CD14-positive monocyte (primary cell): ENCODE measurements at regions not wholly inside any gene's neighbourhood (a gene's known extent, or its start where the extent isn't known, plus 50 kb on each side); places are given as distances from the start of the nearest gene placed in this dataset.

Source experiments
- DNase-seq, 3 donors: peaks; one replicate each; pipeline ENCODE4 v3.0.0-alpha.2; 2011 to 2022
- H2AFZ ChIP-seq: 2 replicates; pipeline ENCODE4 v1.6.0; 2012; ENCODE audit warnings: mild to moderate bottlenecking, low read depth, low read length, inconsistent platforms; ENCODE audit not compliant: insufficient read depth, poor library complexity, severe bottlenecking
- H3K27ac ChIP-seq, 2 donors: 1 replicate in 1 of 2; 2 replicates in 1 of 2; pipeline ENCODE4 v1.5.1; 2012 to 2013; ENCODE audit warnings: low read length in 2 of 2, control low read depth in 1 of 2, inconsistent platforms in 1 of 2, low read depth in 1 of 2, mild to moderate bottlenecking in 1 of 2
- H3K27me3 ChIP-seq, 2 donors: one replicate each; pipeline versions ENCODE4 v1.6.0 to v1.6.1; 2011 to 2013; ENCODE audit warnings: low read length in 2 of 2; ENCODE audit not compliant: control insufficient read depth in 2 of 2, insufficient read depth in 2 of 2
- H3K36me3 ChIP-seq, 2 donors: replicated peaks in 1 of 2; 1 replicate in 1 of 2; 2 replicates in 1 of 2; pipeline versions ENCODE4 v1.5.1 to v1.6.1; 2012 to 2013; ENCODE audit warnings: low read length in 2 of 2, control low read depth in 1 of 2, inconsistent platforms in 1 of 2, mild to moderate bottlenecking in 1 of 2; ENCODE audit not compliant: insufficient read depth in 2 of 2, control insufficient read depth in 1 of 2
- H3K4me1 ChIP-seq, 2 donors: 1 replicate in 1 of 2; 2 replicates in 1 of 2; pipeline versions ENCODE4 v1.5.1 to v1.6.1; 2012 to 2013; ENCODE audit warnings: low read length in 2 of 2, control low read depth in 1 of 2, inconsistent platforms in 1 of 2, mild to moderate bottlenecking in 1 of 2, moderate library complexity in 1 of 2; ENCODE audit not compliant: insufficient read depth in 2 of 2, control insufficient read depth in 1 of 2
- H3K4me2 ChIP-seq: replicated peaks from 2 replicates; pipeline ENCODE3; 2012; ENCODE audit warnings: low read length, moderate library complexity, mild to moderate bottlenecking; ENCODE audit not compliant: poor library complexity, severe bottlenecking; ENCODE audit errors: extremely low read depth
- H3K4me3 ChIP-seq, 3 experiments: fragments of 200-600 bp in 1 of 3; sonication (generic) in 1 of 3; replicated peaks in 1 of 3; 1 replicate in 2 of 3; 2 replicates in 1 of 3; pipeline ENCODE4 v1.5.1; 2011 to 2013; ENCODE audit warnings: low read length in 3 of 3, mild to moderate bottlenecking in 3 of 3, control low read depth in 2 of 3, low read depth in 2 of 3, inconsistent platforms in 1 of 3, moderate library complexity in 1 of 3
- H3K79me2 ChIP-seq: 2 replicates; pipeline ENCODE4 v1.6.0; 2012; ENCODE audit warnings: mild to moderate bottlenecking, control low read depth, inconsistent platforms, low read length, moderate library complexity; ENCODE audit not compliant: insufficient read depth
- H3K9ac ChIP-seq: 2 replicates; pipeline ENCODE4 v1.6.0; 2017; ENCODE audit warnings: low read length, mild to moderate bottlenecking; ENCODE audit not compliant: insufficient read depth, poor library complexity, severe bottlenecking
- H3K9me3 ChIP-seq, 2 donors: replicated peaks in 1 of 2; 1 replicate in 1 of 2; 2 replicates in 1 of 2; pipeline versions ENCODE4 v1.5.1 to v1.6.1; 2012 to 2013; ENCODE audit warnings: low read length in 2 of 2, control low read depth in 1 of 2; ENCODE audit not compliant: control insufficient read depth in 1 of 2, insufficient read depth in 1 of 2
- H4K20me1 ChIP-seq: 2 replicates; pipeline ENCODE4 v1.6.0; 2012; ENCODE audit warnings: mild to moderate bottlenecking, low read length, control low read depth, moderate library complexity; ENCODE audit not compliant: insufficient read depth
- H3K27ac Mint-ChIP-seq, 7 donors: one replicate each; pipeline ENCODE4 v1.8.0; 2020; ENCODE audit warnings: mild to moderate bottlenecking in 7 of 7, mixed read lengths in 7 of 7, moderate library complexity in 6 of 7, inconsistent platforms in 2 of 7
- H3K27me3 Mint-ChIP-seq, 3 donors: one replicate each; pipeline ENCODE4 v1.8.0; 2021 to 2022; ENCODE audit warnings: low read depth in 3 of 3, mild to moderate bottlenecking in 3 of 3, mixed read lengths in 3 of 3, moderate library complexity in 3 of 3, inconsistent platforms in 1 of 3
- H3K36me3 Mint-ChIP-seq, 2 donors: one replicate each; pipeline ENCODE4 v1.8.0; 2020; ENCODE audit warnings: mixed read lengths in 2 of 2, inconsistent platforms in 1 of 2, mild to moderate bottlenecking in 1 of 2
- H3K4me1 Mint-ChIP-seq: one replicate; pipeline ENCODE4 v1.8.0; 2020; ENCODE audit warnings: mild to moderate bottlenecking, mixed read lengths
- H3K4me3 Mint-ChIP-seq, 2 donors: one replicate each; pipeline ENCODE4 v1.8.0; 2020; ENCODE audit warnings: mild to moderate bottlenecking in 2 of 2, mixed read lengths in 2 of 2, moderate library complexity in 1 of 2
- H3K9me3 Mint-ChIP-seq, 7 donors: one replicate each; pipeline ENCODE4 v1.8.0; 2020 to 2022; ENCODE audit warnings: mixed read lengths in 7 of 7, mild to moderate bottlenecking in 6 of 7, moderate library complexity in 6 of 7, inconsistent platforms in 2 of 7
- CTCF ChIP-seq: fragments of 200-600 bp; IDR thresholded peaks from one replicate; pipeline ENCODE4 v1.8.0; 2022; ENCODE audit warnings: antibody characterized with exemption, mild to moderate bottlenecking
- WGBS: methylation state at CpG from one replicate; pipeline ENCODE4 v1.1.5; 2013; ENCODE audit warnings: missing lambda C conversion rate; ENCODE audit not compliant: insufficient coverage; 5-methylcytosine and 5-hydroxymethylcytosine counted together
- intact Hi-C, 2 donors: fragments of 100-400 bp; cut with micrococcal nuclease; formaldehyde crosslinking; loops; one replicate each; pipeline versions ENCODE4 v1.15.0 to v1.15.1; 2023

GRCh38 chr5:57725658-57726504 lies 243.3 kb upstream of the ACTBL2 start:
- no peaks in the 10 kb centered on the region for H3K4me1 Mint-ChIP-seq
- no peaks in the 10 kb centered on the region for H3K36me3 Mint-ChIP-seq
- intact Hi-C loops: no loop called here
- no peak overlapping the region for H3K27ac Mint-ChIP-seq
- no peaks in the 10 kb centered on the region for H3K9me3 ChIP-seq
- no peak overlapping the region for H2AFZ ChIP-seq
- H3K4me3 Mint-ChIP-seq: no peak overlapping the region
- WGBS: 68% methylated on average over 5 of the region's 7 CpGs
- H4K20me1 ChIP-seq: no peaks in the 10 kb centered on the region
- H3K9me3 Mint-ChIP-seq: peaks cover 0 to 3% (median 0%) of the 10 kb centered on the region in 7 donors
- H3K36me3 ChIP-seq: no peaks in the 10 kb centered on the region
- H3K79me2 ChIP-seq: no peaks in the 10 kb centered on the region
- no peak for DNase-seq
- no peaks in the 10 kb centered on the region for H3K27me3 ChIP-seq
- no peak overlapping the region for H3K27ac ChIP-seq
- H3K9ac ChIP-seq: no peak overlapping the region
- no peak overlapping the region for H3K4me3 ChIP-seq
- TF ChIP-seq CTCF: no peak
- H3K27me3 Mint-ChIP-seq: peaks cover 0 to 2% (median 0%) of the 10 kb centered on the region in 3 donors
- no peaks in the 10 kb centered on the region for H3K4me1 ChIP-seq
- H3K4me2 ChIP-seq: no peak overlapping the region

- Mint-ChIP-seq H3K9me3 (peaks cover 0 to 7% (median 2%) of the 10 kb centered on the region in 7 donors), H3K4me3 (no peak overlapping the region), H3K36me3 (no peaks in the 10 kb centered on the region), H3K27me3 (peaks cover 0 to 3% (median 0%) of the 10 kb centered on the region in 3 donors), H3K27ac (no peak overlapping the region), H3K4me1 (no peaks in the 10 kb centered on the region)
- H3K4me1 ChIP-seq: no peaks in the 10 kb centered on the region
- WGBS: 94% methylated on average over 2 of the region's 2 CpGs
- H3K9ac ChIP-seq: no peak overlapping the region
- H3K4me2 ChIP-seq: no peak overlapping the region
- no peaks in the 10 kb centered on the region for H3K9me3 ChIP-seq
- no peak for DNase-seq
- TF ChIP-seq CTCF: no peak
- intact Hi-C loops: no loop called here
- H4K20me1 ChIP-seq: no peaks in the 10 kb centered on the region
- H3K27me3 ChIP-seq: no peaks in the 10 kb centered on the region
- no peak overlapping the region for H2AFZ ChIP-seq
- H3K27ac ChIP-seq: no peak overlapping the region
- no peak overlapping the region for H3K4me3 ChIP-seq
- no peaks in the 10 kb centered on the region for H3K36me3 ChIP-seq
- H3K79me2 ChIP-seq: no peaks in the 10 kb centered on the region
Measured at GRCh38 chr5:57724836-57725235, 242.2 kb upstream of the ACTBL2 start.
